ENCODE measurements at regions not wholly inside any gene's neighbourhood (a gene's known extent, or its start where the extent isn't known, plus 50 kb on each side); places are given as distances from the start of the nearest gene placed in this dataset.

DNA sequence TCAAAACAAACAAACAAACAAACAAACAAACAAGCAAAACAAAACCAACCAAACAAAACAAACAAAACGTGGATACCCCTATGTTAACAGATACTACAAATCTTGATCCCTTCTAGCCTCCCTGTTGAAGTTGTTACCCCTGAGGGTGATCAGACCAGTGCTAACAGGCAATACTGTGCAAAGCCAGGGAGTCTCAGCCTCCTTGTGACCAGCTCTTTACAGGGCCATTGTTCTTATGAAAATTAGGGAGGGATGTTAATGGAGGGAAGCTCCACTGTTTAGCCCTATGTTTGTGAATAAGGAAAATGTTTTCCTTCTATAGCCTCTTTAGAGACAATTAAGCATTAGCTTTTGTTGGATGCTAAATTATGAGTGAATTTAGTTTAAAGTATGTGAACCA lies 1072.1 kb upstream of the WWC1 start:
- intact Hi-C loops (cut with micrococcal nuclease): no loop called here
- H3K27me3 ChIP-seq (replicated peaks in 1 of 4; ENCODE audit: control extremely low read depth in 1 of 4, control insufficient read depth in 3 of 4, insufficient read depth in 4 of 4, low read length in 3 of 4): no peaks in the 10 kb centered on the region
- ChIA-PET POLR2A (no interaction called here), CTCF (interaction anchor here (0.6 kb wide), 1 partner anchor 47 kb away, joined by 5 read pairs; no protein-coding TSS in a partner anchor)
- WGBS (ENCODE audit: insufficient coverage): 33% methylated on average over 1 of the region's 1 CpG
- no peak overlapping the region for H2AFZ ChIP-seq (ENCODE audit: insufficient read depth, low read depth, low read length, poor library complexity, severe bottlenecking)
- no peaks in the 10 kb centered on the region for H3K36me3 ChIP-seq (replicated peaks in 1 of 2; ENCODE audit: control extremely low read depth in 1 of 2, control insufficient read depth in 1 of 2, extremely low read depth in 1 of 2, insufficient read depth in 2 of 2, low read length in 1 of 2)
- Mint-ChIP-seq H3K4me1 (no peaks in the 10 kb centered on the region), H3K27me3 (no peaks in the 10 kb centered on the region), H3K27ac (no peak overlapping the region), H3K4me3 (no peak overlapping the region), H3K9me3 (ENCODE audit: insufficient read depth) (peaks cover 8% of the 10 kb centered on the region)
- H3K27ac ChIP-seq (ENCODE audit: low read length in 2 of 2): no peak overlapping the region
- no peak overlapping the region for H3K4me3 ChIP-seq (ENCODE audit: control extremely low read depth in 1 of 5, extremely low read depth in 1 of 5, insufficient read depth in 1 of 5, low read depth in 2 of 5, low read length in 4 of 5)
- no peak for TF ChIP-seq EZH2 (IDR thresholded peaks at IDR 0.05; ENCODE audit: borderline replicate concordance, insufficient read depth, low read depth, low read length, poor library complexity, severe bottlenecking)
- TF ChIP-seq, protein P1, sequence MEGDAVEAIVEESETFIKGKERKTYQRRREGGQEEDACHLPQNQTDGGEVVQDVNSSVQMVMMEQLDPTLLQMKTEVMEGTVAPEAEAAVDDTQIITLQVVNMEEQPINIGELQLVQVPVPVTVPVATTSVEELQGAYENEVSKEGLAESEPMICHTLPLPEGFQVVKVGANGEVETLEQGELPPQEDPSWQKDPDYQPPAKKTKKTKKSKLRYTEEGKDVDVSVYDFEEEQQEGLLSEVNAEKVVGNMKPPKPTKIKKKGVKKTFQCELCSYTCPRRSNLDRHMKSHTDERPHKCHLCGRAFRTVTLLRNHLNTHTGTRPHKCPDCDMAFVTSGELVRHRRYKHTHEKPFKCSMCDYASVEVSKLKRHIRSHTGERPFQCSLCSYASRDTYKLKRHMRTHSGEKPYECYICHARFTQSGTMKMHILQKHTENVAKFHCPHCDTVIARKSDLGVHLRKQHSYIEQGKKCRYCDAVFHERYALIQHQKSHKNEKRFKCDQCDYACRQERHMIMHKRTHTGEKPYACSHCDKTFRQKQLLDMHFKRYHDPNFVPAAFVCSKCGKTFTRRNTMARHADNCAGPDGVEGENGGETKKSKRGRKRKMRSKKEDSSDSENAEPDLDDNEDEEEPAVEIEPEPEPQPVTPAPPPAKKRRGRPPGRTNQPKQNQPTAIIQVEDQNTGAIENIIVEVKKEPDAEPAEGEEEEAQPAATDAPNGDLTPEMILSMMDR (IDR thresholded peaks at IDR 0.05): no peak
- DNase-seq (no peak), ATAC-seq (ENCODE audit: low read depth) (no peak)
- H3K9me3 ChIP-seq (ENCODE audit: control extremely low read depth in 1 of 3, control insufficient read depth in 2 of 3, insufficient read depth in 1 of 3, low read length in 2 of 3): peaks cover 0 to 5% (median 0%) of the 10 kb centered on the region in 3 donors
- H3K4me2 ChIP-seq (replicated peaks; ENCODE audit: low read depth, low read length, poor library complexity, severe bottlenecking): no peak overlapping the region
- no peaks in the 10 kb centered on the region for H3K4me1 ChIP-seq (ENCODE audit: control insufficient read depth in 2 of 2, insufficient read depth in 2 of 2, low read length in 2 of 2)
- H3K79me2 ChIP-seq (ENCODE audit: control insufficient read depth, insufficient read depth, low read length): no peaks in the 10 kb centered on the region
- H4K20me1 ChIP-seq (ENCODE audit: control insufficient read depth, insufficient read depth, low read length, poor library complexity, severe bottlenecking): no peaks in the 10 kb centered on the region
- H3K9ac ChIP-seq (ENCODE audit: low read length): no peak overlapping the region

DNA sequence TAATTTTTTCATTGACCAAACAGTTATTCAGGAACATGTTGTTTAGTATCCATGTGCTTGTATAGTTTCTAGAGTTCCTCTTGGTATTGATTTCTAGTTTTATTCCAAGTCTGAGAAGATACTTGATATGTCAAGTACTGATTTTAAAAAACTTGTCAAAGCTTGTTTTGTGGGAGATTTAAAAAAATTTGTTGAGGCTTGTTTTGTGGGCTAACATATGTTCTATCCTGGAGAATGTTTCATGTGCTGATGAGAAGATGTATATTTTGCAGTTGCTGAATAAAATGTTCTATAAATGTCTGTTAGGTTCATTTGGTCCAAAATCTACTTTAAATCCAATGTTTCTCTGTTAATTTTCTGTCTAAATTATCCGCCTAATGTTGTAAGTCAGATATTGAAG lies 1065.1 kb upstream of the WWC1 start:
- no peaks in the 10 kb centered on the region for H3K4me1 Mint-ChIP-seq

More for the DNA sequence above, 1065.1 kb upstream of the WWC1 start:
- POLR2A ChIA-PET: no interaction called here
- Histone ChIP-seq H3K9me3 (ENCODE audit: control extremely low read depth in 1 of 3, control insufficient read depth in 2 of 3, insufficient read depth in 1 of 3, low read length in 2 of 3) (peaks cover 0 to 23% (median 0%) of the 10 kb centered on the region in 3 donors), H3K79me2 (ENCODE audit: control insufficient read depth, insufficient read depth, low read length) (no peaks in the 10 kb centered on the region), H3K4me2 (replicated peaks; ENCODE audit: low read depth, low read length, poor library complexity, severe bottlenecking) (no peak overlapping the region), H3K9ac (ENCODE audit: low read length) (no peak overlapping the region), H2AFZ (ENCODE audit: insufficient read depth, low read depth, low read length, poor library complexity, severe bottlenecking) (no peak overlapping the region), H3K36me3 (replicated peaks in 1 of 2; ENCODE audit: control extremely low read depth in 1 of 2, control insufficient read depth in 1 of 2, extremely low read depth in 1 of 2, insufficient read depth in 2 of 2, low read length in 1 of 2) (no peaks in the 10 kb centered on the region), H3K27me3 (replicated peaks in 1 of 4; ENCODE audit: control extremely low read depth in 1 of 4, control insufficient read depth in 3 of 4, insufficient read depth in 4 of 4, low read length in 3 of 4) (no peaks in the 10 kb centered on the region), H3K4me1 (ENCODE audit: control insufficient read depth in 2 of 2, insufficient read depth in 2 of 2, low read length in 2 of 2) (no peaks in the 10 kb centered on the region), H3K4me3 (ENCODE audit: control extremely low read depth in 1 of 5, extremely low read depth in 1 of 5, insufficient read depth in 1 of 5, low read depth in 2 of 5, low read length in 4 of 5) (no peak overlapping the region), H3K27ac (ENCODE audit: low read length in 2 of 2) (no peak overlapping the region), H4K20me1 (ENCODE audit: control insufficient read depth, insufficient read depth, low read length, poor library complexity, severe bottlenecking) (no peaks in the 10 kb centered on the region)
- intact Hi-C loops (cut with micrococcal nuclease): no loop called here
- TF ChIP-seq, protein P1 (IDR thresholded peaks at IDR 0.05): no peak
- no peak for TF ChIP-seq EZH2 (IDR thresholded peaks at IDR 0.05; ENCODE audit: borderline replicate concordance, insufficient read depth, low read depth, low read length, poor library complexity, severe bottlenecking)
- CTCF ChIA-PET: no interaction called here
- DNase-seq: no peak
- Mint-ChIP-seq H3K27me3 (no peaks in the 10 kb centered on the region), H3K9me3 (ENCODE audit: insufficient read depth) (peaks cover 16% of the 10 kb centered on the region), H3K4me3 (no peak overlapping the region), H3K27ac (no peak overlapping the region)
- no CpG with 5 or more reads among the region's 1 CpG for WGBS (ENCODE audit: insufficient coverage)
- no peak for ATAC-seq (ENCODE audit: low read depth)
